ENCODE measurements at regions not wholly inside any gene's neighbourhood (a gene's known extent, or its start where the extent isn't known, plus 50 kb on each side); places are given as distances from the start of the nearest gene placed in this dataset.

DNA sequence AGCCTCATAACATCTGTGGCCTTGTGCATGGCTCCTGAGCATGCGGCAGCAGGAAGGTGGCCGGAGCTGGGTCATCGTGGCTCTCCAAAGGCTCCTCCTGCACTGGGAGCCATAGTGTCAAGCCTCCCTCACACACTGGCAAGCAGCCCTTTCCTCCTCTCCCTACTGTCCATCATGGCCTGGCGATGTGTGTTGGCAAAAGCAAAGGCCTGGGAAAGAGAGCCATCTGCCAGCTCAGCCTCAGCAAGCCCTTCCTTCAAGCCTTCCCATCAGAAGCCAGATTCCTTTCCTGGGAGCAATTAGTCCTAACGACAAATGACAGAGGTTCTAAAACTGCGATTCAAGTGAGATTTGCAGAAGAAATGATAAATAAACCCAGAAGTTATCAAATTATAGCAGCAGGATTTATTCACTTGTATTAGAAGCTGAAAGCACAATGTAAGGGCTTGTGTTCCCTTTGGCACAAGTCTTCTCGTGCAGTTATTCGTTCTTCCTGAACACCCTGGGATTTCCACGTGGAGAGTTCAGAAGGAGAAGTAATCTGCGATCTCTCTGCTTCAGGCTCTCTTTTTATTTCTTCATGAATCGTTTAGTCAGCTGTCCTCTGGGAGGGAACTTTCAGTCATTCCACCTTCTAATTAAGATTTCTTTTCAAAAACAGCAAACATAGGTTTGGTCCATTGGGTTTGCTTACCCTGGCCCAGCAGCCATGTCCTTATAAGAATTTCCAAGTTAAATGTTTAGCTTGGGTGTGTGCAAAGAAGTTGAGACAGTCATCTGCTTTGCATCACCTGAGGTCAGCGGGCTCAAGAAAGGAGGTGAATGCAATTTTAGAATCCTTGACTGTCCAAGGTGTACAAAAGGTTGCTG is 110.3 kb upstream of the TMC3 start:
- TF ChIP-seq CTCF (IDR thresholded peaks at IDR 0.05), result no peak
- TF ChIP-seq POLR2A (IDR thresholded peaks at IDR 0.05), result no peak
